GM12878 (cell line): ENCODE measurements at regions not wholly inside any gene's neighbourhood (a gene's known extent, or its start where the extent isn't known, plus 50 kb on each side); places are given as distances from the start of the nearest gene placed in this dataset.

ENCODE experiments used
- EP300 ChIP-seq, 2 experiments: fragments of 150-350 bp in 1 of 2; IDR thresholded peaks; 2 replicates each; pipeline ENCODE4 v1.6.1; 2011 to 2012; ENCODE audit warnings: low read depth in 2 of 2, low read length in 2 of 2, borderline replicate concordance in 1 of 2, improper control_type of control experiment in 1 of 2, inconsistent platforms in 1 of 2; ENCODE audit not compliant: control insufficient read depth in 1 of 2
- EZH2 ChIP-seq: IDR thresholded peaks from 2 replicates; pipeline ENCODE4 v1.6.1; 2012; ENCODE audit warnings: low read depth, mild to moderate bottlenecking, control low read depth, inconsistent platforms, low read length, borderline replicate concordance; ENCODE audit not compliant: control insufficient read depth
- JUND ChIP-seq: IDR thresholded peaks from 2 replicates; pipeline ENCODE4 v1.6.1; 2012; ENCODE audit warnings: low read depth, mild to moderate bottlenecking, low read length, improper control_type of control experiment, moderate library complexity
- NR2C1 ChIP-seq: fragments of 450-650 bp; IDR thresholded peaks from 2 replicates; pipeline ENCODE4 v1.6.1; 2017; ENCODE audit warnings: antibody characterized with exemption, mild to moderate bottlenecking, moderate library complexity
- NR2F1 ChIP-seq: fragments of 450-650 bp; conservative IDR thresholded peaks from 2 replicates; pipeline ENCODE4 v1.6.1; 2017; ENCODE audit warnings: mild to moderate bottlenecking
- NRF1 ChIP-seq: conservative IDR thresholded peaks from 2 replicates; pipeline ENCODE4 v1.6.1; 2011; ENCODE audit warnings: mild to moderate bottlenecking, low read depth, low read length, improper control_type of control experiment
- POLR2AphosphoS5 ChIP-seq: IDR thresholded peaks from 2 replicates; pipeline ENCODE4 v1.6.1; 2011; ENCODE audit warnings: mild to moderate bottlenecking, low read length, inconsistent platforms
- RFX5 ChIP-seq: IDR thresholded peaks from 2 replicates; pipeline ENCODE4 v1.6.1; 2011; ENCODE audit warnings: low read depth, low read length, improper control_type of control experiment
- SPI1 ChIP-seq: IDR thresholded peaks from 2 replicates; pipeline ENCODE4 v1.6.1; 2011; ENCODE audit warnings: low read depth, mild to moderate bottlenecking, low read length, moderate library complexity, borderline replicate concordance; ENCODE audit not compliant: insufficient read depth
- TARDBP ChIP-seq: IDR thresholded peaks from 2 replicates; pipeline ENCODE4 v1.6.1; 2016; ENCODE audit warnings: borderline replicate concordance
- ZNF274 ChIP-seq: IDR thresholded peaks from one replicate; pipeline ENCODE4 v1.8.0; 2011; ENCODE audit not compliant: insufficient read length, insufficient read depth
- TF ChIP-seq, protein P1 (sequence below), 3 experiments: IDR thresholded peaks in 2 of 3; conservative IDR thresholded peaks in 1 of 3; 2 replicates each; pipeline ENCODE4 v1.5.1; 2011; ENCODE audit warnings: low read depth in 3 of 3, low read length in 3 of 3, mild to moderate bottlenecking in 3 of 3, control low read depth in 2 of 3, moderate library complexity in 2 of 3, inconsistent platforms in 1 of 3, mixed read lengths in 1 of 3; ENCODE audit not compliant: control insufficient read depth in 2 of 3, insufficient read depth in 1 of 3; ENCODE audit errors: extremely low read depth in 1 of 3

DNA sequence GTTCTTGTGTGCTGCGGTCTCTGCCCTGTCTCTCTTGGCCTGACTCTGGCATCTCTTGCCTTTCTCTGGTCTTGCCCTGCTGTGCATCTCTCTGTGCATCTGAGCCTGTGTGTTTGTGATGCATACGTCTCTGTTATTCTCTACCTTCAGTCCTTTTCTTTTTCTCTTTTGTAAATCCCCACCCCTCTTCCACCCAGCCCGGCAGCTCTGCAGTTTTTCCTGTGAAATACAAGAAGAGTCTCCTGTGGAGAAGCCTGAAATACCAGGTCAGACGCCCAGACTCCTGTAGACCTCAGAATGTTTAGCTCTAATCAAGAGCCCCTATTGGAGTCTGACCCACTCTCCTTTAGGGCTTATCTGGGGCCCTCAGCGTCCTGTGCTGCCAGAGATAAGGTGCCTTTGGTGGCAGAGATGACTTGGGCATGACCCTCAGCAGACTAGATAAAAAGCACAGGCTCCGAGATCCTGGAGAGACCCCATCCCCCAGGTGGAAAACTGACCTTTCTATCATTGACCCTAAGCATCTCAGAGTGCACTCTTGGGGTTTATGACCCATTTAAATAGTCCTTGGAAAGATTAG, 167.5 kb upstream of the SRRM4 start:
- no peak for TF ChIP-seq EP300 (IDR thresholded peaks at IDR 0.05; ENCODE audit: borderline replicate concordance in 1 of 2, control insufficient read depth in 1 of 2, low read depth in 2 of 2, low read length in 2 of 2)
- no peak for TF ChIP-seq JUND
- TF ChIP-seq, protein P1, sequence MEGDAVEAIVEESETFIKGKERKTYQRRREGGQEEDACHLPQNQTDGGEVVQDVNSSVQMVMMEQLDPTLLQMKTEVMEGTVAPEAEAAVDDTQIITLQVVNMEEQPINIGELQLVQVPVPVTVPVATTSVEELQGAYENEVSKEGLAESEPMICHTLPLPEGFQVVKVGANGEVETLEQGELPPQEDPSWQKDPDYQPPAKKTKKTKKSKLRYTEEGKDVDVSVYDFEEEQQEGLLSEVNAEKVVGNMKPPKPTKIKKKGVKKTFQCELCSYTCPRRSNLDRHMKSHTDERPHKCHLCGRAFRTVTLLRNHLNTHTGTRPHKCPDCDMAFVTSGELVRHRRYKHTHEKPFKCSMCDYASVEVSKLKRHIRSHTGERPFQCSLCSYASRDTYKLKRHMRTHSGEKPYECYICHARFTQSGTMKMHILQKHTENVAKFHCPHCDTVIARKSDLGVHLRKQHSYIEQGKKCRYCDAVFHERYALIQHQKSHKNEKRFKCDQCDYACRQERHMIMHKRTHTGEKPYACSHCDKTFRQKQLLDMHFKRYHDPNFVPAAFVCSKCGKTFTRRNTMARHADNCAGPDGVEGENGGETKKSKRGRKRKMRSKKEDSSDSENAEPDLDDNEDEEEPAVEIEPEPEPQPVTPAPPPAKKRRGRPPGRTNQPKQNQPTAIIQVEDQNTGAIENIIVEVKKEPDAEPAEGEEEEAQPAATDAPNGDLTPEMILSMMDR (IDR thresholded peaks at IDR 0.05 in 2 of 3, conservative IDR thresholded peaks at IDR 0.05 in 1 of 3; ENCODE audit: control insufficient read depth in 2 of 3, extremely low read depth in 1 of 3, insufficient read depth in 1 of 3, low read depth in 3 of 3, low read length in 3 of 3): no peak
- TF ChIP-seq RFX5: no peak
- TF ChIP-seq TARDBP: no peak
- TF ChIP-seq ZNF274: no peak
- TF ChIP-seq POLR2AphosphoS5: no peak
- no peak for TF ChIP-seq SPI1
- TF ChIP-seq NR2F1: no peak
- TF ChIP-seq EZH2: no peak
- TF ChIP-seq NRF1: no peak
- no peak for TF ChIP-seq NR2C1
